SK-N-SH (cell line): ENCODE measurements at regions not wholly inside any gene's neighbourhood (a gene's known extent, or its start where the extent isn't known, plus 50 kb on each side); places are given as distances from the start of the nearest gene placed in this dataset.

Source experiments
- CTCF ChIA-PET: fragments of 300-600, 350-600 bp; formaldehyde crosslinking; extraction: SDS; loops from one replicate; lab custom pipeline; 2021; lab: Yijun Ruan, JAX
- POLR2A ChIA-PET: fragments of 350-600 bp; sonication (Branson Sonifier 250); formaldehyde crosslinking; extraction: SDS; loops from one replicate; lab custom pipeline; 2020; ENCODE audit warnings: antibody characterized with exemption, inconsistent platforms; lab: Yijun Ruan, JAX
- DNase-seq: peaks from one replicate; pipeline ENCODE4 v3.0.0; 2012
- H2AFZ ChIP-seq: fragments of 200-600 bp; sonication (generic); 2 replicates; pipeline ENCODE4 v1.8.1; 2016; ENCODE audit warnings: antibody characterized with exemption, mild to moderate bottlenecking, low read depth
- H3F3A ChIP-seq: fragments of 200-600 bp; sonication (generic); replicated peaks from 2 replicates; pipeline ENCODE3; 2016; ENCODE audit warnings: antibody characterized with exemption, mild to moderate bottlenecking; ENCODE audit not compliant: insufficient read depth
- H3K27ac ChIP-seq, 2 experiments: fragments of 200-500 bp in 1 of 2; fragments of 200-600 bp in 1 of 2; sonication (Bioruptor generic) in 1 of 2; sonication (generic), shearing (Covaris generic) in 1 of 2; 2 replicates each; pipeline versions ENCODE4 v1.5.1 to v1.6.1; 2014 to 2016; ENCODE audit warnings: low read depth in 2 of 2, inconsistent platforms in 1 of 2, low read length in 1 of 2, mild to moderate bottlenecking in 1 of 2, mixed read lengths in 1 of 2
- H3K27me3 ChIP-seq: fragments of 200-600 bp; sonication (generic), shearing (Covaris generic); 2 replicates; pipeline ENCODE4 v1.6.1; 2016; ENCODE audit warnings: mixed run types; ENCODE audit not compliant: insufficient read depth
- H3K36me3 ChIP-seq, 2 experiments: fragments of 200-500 bp in 1 of 2; fragments of 200-600 bp in 1 of 2; sonication (Bioruptor generic) in 1 of 2; sonication (generic) in 1 of 2; replicated peaks in 1 of 2; 2 replicates each; pipeline versions ENCODE3 to v1.5.1; 2014 to 2016; ENCODE audit warnings: low read length in 1 of 2, mild to moderate bottlenecking in 1 of 2; ENCODE audit not compliant: insufficient read depth in 2 of 2, control insufficient read depth in 1 of 2
- H3K4me1 ChIP-seq, 2 experiments: fragments of 200-500 bp in 1 of 2; fragments of 200-600 bp in 1 of 2; sonication (Bioruptor generic) in 1 of 2; sonication (generic), shearing (Covaris generic) in 1 of 2; 2 replicates each; pipeline versions ENCODE4 v1.5.1 to v1.6.1; 2014 to 2016; ENCODE audit warnings: low read depth in 1 of 2, low read length in 1 of 2, mixed run types in 1 of 2; ENCODE audit not compliant: insufficient read depth in 2 of 2, control insufficient read depth in 1 of 2
- H3K4me2 ChIP-seq: fragments of 200-600 bp; sonication (generic), shearing (Covaris generic); 2 replicates; pipeline ENCODE4 v1.6.1; 2017; ENCODE audit warnings: mixed run types
- H3K4me3 ChIP-seq, 2 experiments: fragments of 200-500 bp in 1 of 2; fragments of 200-600 bp in 1 of 2; sonication (Bioruptor generic) in 1 of 2; sonication (generic), shearing (Covaris generic) in 1 of 2; 2 replicates each; pipeline versions ENCODE4 v1.5.1 to v1.8.1; 2014 to 2016; ENCODE audit warnings: low read depth in 2 of 2, inconsistent platforms in 1 of 2, low read length in 1 of 2, mild to moderate bottlenecking in 1 of 2, mixed read lengths in 1 of 2, moderate library complexity in 1 of 2
- H3K79me2 ChIP-seq: fragments of 200-600 bp; sonication (generic); 2 replicates; pipeline ENCODE4 v1.8.1; 2017; ENCODE audit warnings: mild to moderate bottlenecking; ENCODE audit not compliant: insufficient read depth
- H3K9ac ChIP-seq: fragments of 200-600 bp; sonication (generic); 2 replicates; pipeline ENCODE4 v1.6.1; 2017; ENCODE audit warnings: mixed run types
- H3K9me2 ChIP-seq: fragments of 200-600 bp; sonication (generic); 2 replicates; pipeline ENCODE4 v1.6.1; 2017; ENCODE audit warnings: mixed run types
- H3K9me3 ChIP-seq: fragments of 200-600 bp; sonication (generic); 2 replicates; pipeline ENCODE4 v1.6.1; 2017; ENCODE audit warnings: mixed run types, mild to moderate bottlenecking, moderate library complexity
- H4K20me1 ChIP-seq: fragments of 200-600 bp; sonication (generic); 2 replicates; pipeline ENCODE4 v1.6.1; 2017; ENCODE audit warnings: mild to moderate bottlenecking, mixed run types; ENCODE audit not compliant: insufficient read depth
- EP300 ChIP-seq, 2 experiments: IDR thresholded peaks; 2 replicates each; pipeline versions ENCODE4 v1.4.0 to v1.6.1; 2012; ENCODE audit warnings: borderline replicate concordance in 1 of 2, low read depth in 1 of 2, low read length in 1 of 2
- FOSL2 ChIP-seq: IDR thresholded peaks from 2 replicates; pipeline ENCODE4 v1.4.0; 2012; ENCODE audit warnings: low read depth, mild to moderate bottlenecking, moderate library complexity, borderline replicate concordance
- MXI1 ChIP-seq: IDR thresholded peaks from 2 replicates; pipeline ENCODE4 v1.6.1; 2012; ENCODE audit warnings: mild to moderate bottlenecking, low read depth, low read length, improper control_type of control experiment
- RAD21 ChIP-seq: IDR thresholded peaks from 2 replicates; pipeline ENCODE4 v1.6.1; 2012; ENCODE audit warnings: mild to moderate bottlenecking, low read length
- RCOR1 ChIP-seq: fragments of 150-350 bp; IDR thresholded peaks from 2 replicates; pipeline ENCODE4 v1.6.1; 2017; ENCODE audit warnings: antibody characterized with exemption, low read length
- RFX5 ChIP-seq: IDR thresholded peaks from 2 replicates; pipeline ENCODE4 v1.6.1; 2012; ENCODE audit warnings: mild to moderate bottlenecking, improper control_type of control experiment, low read length
- SIN3A ChIP-seq: IDR thresholded peaks from 2 replicates; pipeline ENCODE4 v1.6.1; 2012; ENCODE audit warnings: low read depth, mild to moderate bottlenecking, low read length, moderate library complexity, borderline replicate concordance
- TCF12 ChIP-seq: IDR thresholded peaks from 2 replicates; pipeline ENCODE4 v1.4.0; 2012
- USF1 ChIP-seq: IDR thresholded peaks from 2 replicates; pipeline ENCODE4 v1.4.0; 2012; ENCODE audit warnings: low read depth, borderline replicate concordance
- ZBTB33 ChIP-seq: IDR thresholded peaks from 2 replicates; pipeline ENCODE4 v1.4.0; 2012; ENCODE audit warnings: low read depth, borderline replicate concordance
- WGBS: methylation state at CpG from one replicate; pipeline ENCODE4 v1.1.6; 2017; ENCODE audit warnings: low lambda C conversion rate; 5-methylcytosine and 5-hydroxymethylcytosine counted together
- TF ChIP-seq, protein P1 (sequence below): fragments of 150-350 bp; IDR thresholded peaks from 2 replicates; pipeline ENCODE4 v1.6.1; 2016; ENCODE audit warnings: mild to moderate bottlenecking, low read depth, low read length

DNA sequence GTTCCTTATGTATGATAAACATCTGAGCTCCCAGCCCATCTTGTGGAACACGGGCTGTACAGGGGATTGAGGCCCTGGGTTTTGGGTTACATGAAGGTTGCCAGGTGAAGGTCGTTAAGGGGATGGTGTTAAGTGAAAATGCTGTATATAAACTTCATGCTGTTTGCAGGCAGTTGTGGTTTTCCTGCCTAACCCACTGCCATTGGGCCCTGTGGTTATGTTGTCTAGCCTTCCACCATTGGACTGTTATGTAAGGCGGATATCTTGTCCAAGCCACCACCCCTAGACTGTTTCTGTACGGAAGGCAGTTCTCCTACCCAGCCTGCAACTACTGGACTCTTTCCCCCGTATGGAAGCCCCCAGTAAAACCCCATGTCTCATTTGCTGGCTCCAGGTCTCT lies 246.1 kb downstream of the KIF4B start (continued):
- no peak for TF ChIP-seq ZBTB33

DNA sequence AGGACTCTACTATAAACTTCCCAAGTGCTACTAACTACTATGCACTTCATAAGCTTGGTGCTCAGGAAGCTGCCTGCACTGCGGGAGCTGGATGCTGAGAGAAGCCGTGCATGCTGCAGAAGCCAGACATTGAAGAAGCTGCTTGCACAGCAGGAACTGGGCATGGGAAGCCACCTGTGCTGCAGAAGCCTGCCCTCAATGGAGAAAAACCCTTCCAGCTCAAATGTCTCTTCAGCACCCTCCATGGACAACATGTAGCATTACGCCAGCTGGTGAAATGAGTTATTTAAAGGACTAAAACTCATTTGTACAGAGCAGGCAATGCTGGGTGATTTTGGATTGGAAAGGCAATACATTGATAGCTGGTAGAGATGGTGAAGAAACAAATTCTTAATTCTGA lies 247.2 kb downstream of the KIF4B start:
- H3K27me3 ChIP-seq, result no peaks in the 10 kb centered on the region
- ChIA-PET CTCF (interaction anchor here (0.7 to 1.7 kb wide), 9 partner anchors 9 to 1090 kb away, joined by 3 to 7 read pairs (median 4); no protein-coding TSS in a partner anchor), POLR2A (interaction anchor here (0.6 kb wide), 1 partner anchor 10 kb away, joined by 3 read pairs; no protein-coding TSS in a partner anchor)
- DNase-seq, result peak; percentile 43
- H3F3A ChIP-seq, result no peaks in the 10 kb centered on the region
- 46% methylated on average over 1 of the region's 3 CpGs for WGBS
- no peaks in the 10 kb centered on the region for H3K4me1 ChIP-seq
- H3K9me3 ChIP-seq, result no peaks in the 10 kb centered on the region
- no peaks in the 10 kb centered on the region for H3K9me2 ChIP-seq
- H3K4me2 ChIP-seq, result no peak overlapping the region
- H4K20me1 ChIP-seq, result no peaks in the 10 kb centered on the region
- no peak overlapping the region for H2AFZ ChIP-seq
- no peaks in the 10 kb centered on the region for H3K79me2 ChIP-seq
- no peaks in the 10 kb centered on the region for H3K36me3 ChIP-seq
- H3K9ac ChIP-seq, result no peak overlapping the region
- TF ChIP-seq EP300 (IDR thresholded peaks at IDR 0.05; ENCODE audit: borderline replicate concordance in 1 of 2, low read depth in 1 of 2, low read length in 1 of 2), result no peak
- no peak for TF ChIP-seq MXI1
- peak; percentile 60 for TF ChIP-seq RAD21
- TF ChIP-seq USF1, result no peak
- TF ChIP-seq RCOR1, result no peak
- TF ChIP-seq RFX5, result no peak
- no peak for TF ChIP-seq TCF12
- no peak overlapping the region for H3K27ac ChIP-seq
- no peak overlapping the region for H3K4me3 ChIP-seq

DNA sequence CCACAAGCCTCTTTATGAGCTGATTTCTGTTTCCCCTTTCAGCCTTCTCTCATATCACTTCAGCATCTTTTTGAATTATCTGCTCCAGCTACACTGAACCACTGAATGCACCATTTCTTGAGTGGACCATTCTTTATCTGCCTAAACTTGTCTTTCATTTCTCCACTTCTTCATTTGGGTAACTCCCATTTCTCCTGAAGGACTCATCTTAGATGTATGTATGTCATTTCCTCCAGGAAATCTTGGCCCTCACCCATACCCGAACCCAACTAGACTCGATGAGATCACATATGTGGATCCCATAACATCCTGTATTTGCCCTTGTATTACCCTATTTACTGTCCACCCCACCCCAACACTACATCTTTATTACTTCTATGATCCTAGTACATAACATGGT lies 249.8 kb downstream of the KIF4B start:
- TF ChIP-seq, protein P1, sequence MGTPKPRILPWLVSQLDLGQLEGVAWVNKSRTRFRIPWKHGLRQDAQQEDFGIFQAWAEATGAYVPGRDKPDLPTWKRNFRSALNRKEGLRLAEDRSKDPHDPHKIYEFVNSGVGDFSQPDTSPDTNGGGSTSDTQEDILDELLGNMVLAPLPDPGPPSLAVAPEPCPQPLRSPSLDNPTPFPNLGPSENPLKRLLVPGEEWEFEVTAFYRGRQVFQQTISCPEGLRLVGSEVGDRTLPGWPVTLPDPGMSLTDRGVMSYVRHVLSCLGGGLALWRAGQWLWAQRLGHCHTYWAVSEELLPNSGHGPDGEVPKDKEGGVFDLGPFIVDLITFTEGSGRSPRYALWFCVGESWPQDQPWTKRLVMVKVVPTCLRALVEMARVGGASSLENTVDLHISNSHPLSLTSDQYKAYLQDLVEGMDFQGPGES, result no peak
- TF ChIP-seq FOSL2 (no peak), SIN3A (no peak)

More for the DNA sequence above, 249.8 kb downstream of the KIF4B start:
- Histone ChIP-seq H3K36me3 (no peaks in the 10 kb centered on the region), H3K27me3 (no peaks in the 10 kb centered on the region), H3F3A (no peaks in the 10 kb centered on the region), H3K9me2 (no peaks in the 10 kb centered on the region), H4K20me1 (no peaks in the 10 kb centered on the region), H2AFZ (no peak overlapping the region), H3K4me2 (no peak overlapping the region), H3K4me1 (no peaks in the 10 kb centered on the region), H3K9me3 (no peaks in the 10 kb centered on the region), H3K27ac (no peak overlapping the region), H3K79me2 (no peaks in the 10 kb centered on the region), H3K9ac (no peak overlapping the region), H3K4me3 (no peak overlapping the region)
- WGBS, result 27% methylated on average over 2 of the region's 2 CpGs
- POLR2A ChIA-PET, result no interaction called here
- DNase-seq, result no peak
- CTCF ChIA-PET, result no interaction called here
